ENCODE measurements at regions not wholly inside any gene's neighbourhood (a gene's known extent, or its start where the extent isn't known, plus 50 kb on each side); places are given as distances from the start of the nearest gene placed in this dataset.

- intact Hi-C loops (cut with DNase I), result loop anchor here (10.0 kb wide), 1 partner anchor 839 kb away; the partner anchor contains the start of gene ZNF608
- H3K27ac ChIP-seq, result peak overlapping the region; percentile 7 to 69 (median 29)
- 82 to 86% methylated on average over 11 of the region's 11 CpGs for WGBS, 2 donors
- H3K9me3 ChIP-seq, result no peaks in the 10 kb centered on the region
- no peak for TF ChIP-seq CTCF (IDR thresholded peaks at IDR 0.05)
- TF ChIP-seq EP300 (IDR thresholded peaks at IDR 0.05), result no peak
- no peak for TF ChIP-seq POLR2AphosphoS5 (IDR thresholded peaks at IDR 0.05)
- TF ChIP-seq POLR2A (IDR thresholded peaks at IDR 0.05), result no peak
- no peaks in the 10 kb centered on the region for H3K36me3 ChIP-seq
- H3K4me1 ChIP-seq, result peaks cover 0 to 38% (median 30%) of the 10 kb centered on the region in 4 donors
- DNase-seq, result no peak
- H3K4me3 ChIP-seq, result no peak overlapping the region
- H3K27me3 ChIP-seq, result no peaks in the 10 kb centered on the region
These were observed 837.1 kb upstream of the ZNF608 start for GRCh38 chr5:125583321-125584139.

- intact Hi-C loops (cut with DNase I), result loop anchor here (10.0 kb wide), 1 partner anchor 839 kb away; the partner anchor contains the start of gene ZNF608
- H3K27ac ChIP-seq, result peak overlapping the region; percentile 7 to 69 (median 29)
- H3K4me1 ChIP-seq, result peaks cover 0 to 38% (median 30%) of the 10 kb centered on the region in 4 donors
- no peaks in the 10 kb centered on the region for H3K36me3 ChIP-seq
- H3K27me3 ChIP-seq, result no peaks in the 10 kb centered on the region
- 88 to 90% methylated on average over 3 of the region's 3 CpGs for WGBS, 2 donors
- TF ChIP-seq EP300 (IDR thresholded peaks at IDR 0.05), result no peak
- peak in 3 of 4 donors; percentile 27 to 49 (median 44) for TF ChIP-seq POLR2AphosphoS5 (IDR thresholded peaks at IDR 0.05)
- no peaks in the 10 kb centered on the region for H3K9me3 ChIP-seq
- no peak overlapping the region for H3K4me3 ChIP-seq
- DNase-seq, result no peak
These were observed 837.7 kb upstream of the ZNF608 start for GRCh38 chr5:125584140-125584520.

- no peak for DNase-seq
- WGBS, 2 donors, result 85 to 95% methylated on average over 1 of the region's 1 CpG
- peaks cover 0 to 22% (median 15%) of the 10 kb centered on the region in 4 donors for H3K4me1 ChIP-seq
- no peaks in the 10 kb centered on the region for H3K27me3 ChIP-seq
- no peaks in the 10 kb centered on the region for H3K9me3 ChIP-seq
- no peak overlapping the region for H3K27ac ChIP-seq
- H3K4me3 ChIP-seq, result no peak overlapping the region
- no peaks in the 10 kb centered on the region for H3K36me3 ChIP-seq
- TF ChIP-seq EP300 (IDR thresholded peaks at IDR 0.05), result no peak
- TF ChIP-seq POLR2A (IDR thresholded peaks at IDR 0.05), result no peak
- no peak for TF ChIP-seq POLR2AphosphoS5 (IDR thresholded peaks at IDR 0.05)
- TF ChIP-seq CTCF (IDR thresholded peaks at IDR 0.05), result no peak
- intact Hi-C loops (cut with DNase I), result loop anchor here (10.0 kb wide), 1 partner anchor 843 kb away; the partner anchor contains the start of gene ZNF608
These were observed 835.6 kb upstream of the GRAMD2B start for GRCh38 chr5:125587631-125588030.

GRCh38 chr5:125592856-125593255 is 830.4 kb upstream of the GRAMD2B start:
- H3K4me1 ChIP-seq, result no peaks in the 10 kb centered on the region
- no peaks in the 10 kb centered on the region for H3K9me3 ChIP-seq
- no peaks in the 10 kb centered on the region for H3K27me3 ChIP-seq
- no peak overlapping the region for H3K4me3 ChIP-seq
- no peak for DNase-seq
- H3K36me3 ChIP-seq, result no peaks in the 10 kb centered on the region
- intact Hi-C loops (cut with DNase I), result no loop called here
- H3K27ac ChIP-seq, result no peak overlapping the region
- TF ChIP-seq POLR2A (IDR thresholded peaks at IDR 0.05) (no peak), EP300 (IDR thresholded peaks at IDR 0.05) (no peak), POLR2AphosphoS5 (IDR thresholded peaks at IDR 0.05) (no peak), CTCF (IDR thresholded peaks at IDR 0.05) (no peak)
- WGBS, 2 donors, result 78 to 84% methylated on average over 3 of the region's 3 CpGs

- 68 to 84% methylated on average over 6 of the region's 6 CpGs for WGBS, 2 donors
- DNase-seq, result peak; percentile 86
- H3K9me3 ChIP-seq, result no peaks in the 10 kb centered on the region
- H3K4me1 ChIP-seq, result no peaks in the 10 kb centered on the region
- TF ChIP-seq POLR2A (IDR thresholded peaks at IDR 0.05), result no peak
- TF ChIP-seq CTCF (IDR thresholded peaks at IDR 0.05), result no peak
- peak in 3 of 4 donors; percentile 47 to 70 (median 65) for TF ChIP-seq POLR2AphosphoS5 (IDR thresholded peaks at IDR 0.05)
- TF ChIP-seq EP300 (IDR thresholded peaks at IDR 0.05), result no peak
- H3K27ac ChIP-seq, result no peak overlapping the region
- no peak overlapping the region for H3K4me3 ChIP-seq
- H3K27me3 ChIP-seq, result no peaks in the 10 kb centered on the region
- intact Hi-C loops (cut with DNase I), result no loop called here
- H3K36me3 ChIP-seq, result no peaks in the 10 kb centered on the region
These were observed 828.1 kb upstream of the GRAMD2B start for GRCh38 chr5:125595095-125595494.

All from sigmoid colon (tissue), 6 donors.